GM10266 (cell line): ENCODE measurements at regions not wholly inside any gene's neighbourhood (a gene's known extent, or its start where the extent isn't known, plus 50 kb on each side); places are given as distances from the start of the nearest gene placed in this dataset.

Experiments
- DNase-seq: peaks from one replicate; pipeline ENCODE4 v3.0.0; 2012; ENCODE audit errors: extremely low spot score
- TF ChIP-seq, protein P1 (sequence below): IDR thresholded peaks from 2 replicates; pipeline ENCODE4 v1.5.1; 2012; ENCODE audit warnings: mild to moderate bottlenecking, low read depth; ENCODE audit not compliant: control insufficient read depth, insufficient read depth; ENCODE audit errors: missing control alignments

- DNase-seq: no peak
- TF ChIP-seq, protein P1, sequence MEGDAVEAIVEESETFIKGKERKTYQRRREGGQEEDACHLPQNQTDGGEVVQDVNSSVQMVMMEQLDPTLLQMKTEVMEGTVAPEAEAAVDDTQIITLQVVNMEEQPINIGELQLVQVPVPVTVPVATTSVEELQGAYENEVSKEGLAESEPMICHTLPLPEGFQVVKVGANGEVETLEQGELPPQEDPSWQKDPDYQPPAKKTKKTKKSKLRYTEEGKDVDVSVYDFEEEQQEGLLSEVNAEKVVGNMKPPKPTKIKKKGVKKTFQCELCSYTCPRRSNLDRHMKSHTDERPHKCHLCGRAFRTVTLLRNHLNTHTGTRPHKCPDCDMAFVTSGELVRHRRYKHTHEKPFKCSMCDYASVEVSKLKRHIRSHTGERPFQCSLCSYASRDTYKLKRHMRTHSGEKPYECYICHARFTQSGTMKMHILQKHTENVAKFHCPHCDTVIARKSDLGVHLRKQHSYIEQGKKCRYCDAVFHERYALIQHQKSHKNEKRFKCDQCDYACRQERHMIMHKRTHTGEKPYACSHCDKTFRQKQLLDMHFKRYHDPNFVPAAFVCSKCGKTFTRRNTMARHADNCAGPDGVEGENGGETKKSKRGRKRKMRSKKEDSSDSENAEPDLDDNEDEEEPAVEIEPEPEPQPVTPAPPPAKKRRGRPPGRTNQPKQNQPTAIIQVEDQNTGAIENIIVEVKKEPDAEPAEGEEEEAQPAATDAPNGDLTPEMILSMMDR: no peak
Observed at GRCh38 chr14:98466807-98467206, 805.2 kb downstream of the BCL11B start.

DNA sequence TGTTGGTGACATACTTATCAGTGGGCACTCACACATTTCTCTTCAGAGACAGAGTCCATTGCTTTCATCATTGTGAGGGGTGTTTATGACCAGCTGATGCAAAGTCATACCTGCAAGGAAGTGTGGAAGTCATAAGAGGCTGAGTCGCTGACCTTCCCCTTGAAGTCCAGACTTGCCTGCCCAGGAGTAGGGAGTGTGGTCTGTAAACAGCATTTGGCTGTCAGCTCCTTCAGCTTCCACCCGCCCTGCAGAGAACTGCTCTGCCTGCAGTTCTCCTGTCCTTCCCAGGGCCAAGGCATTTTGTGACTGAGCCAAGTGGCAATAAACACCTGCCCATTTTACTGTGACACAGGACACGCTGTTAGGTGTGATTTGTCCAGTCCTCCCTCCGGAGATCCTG lies 801.3 kb downstream of the BCL11B start:
- TF ChIP-seq, protein P1: no peak
- DNase-seq: no peak

DNA sequence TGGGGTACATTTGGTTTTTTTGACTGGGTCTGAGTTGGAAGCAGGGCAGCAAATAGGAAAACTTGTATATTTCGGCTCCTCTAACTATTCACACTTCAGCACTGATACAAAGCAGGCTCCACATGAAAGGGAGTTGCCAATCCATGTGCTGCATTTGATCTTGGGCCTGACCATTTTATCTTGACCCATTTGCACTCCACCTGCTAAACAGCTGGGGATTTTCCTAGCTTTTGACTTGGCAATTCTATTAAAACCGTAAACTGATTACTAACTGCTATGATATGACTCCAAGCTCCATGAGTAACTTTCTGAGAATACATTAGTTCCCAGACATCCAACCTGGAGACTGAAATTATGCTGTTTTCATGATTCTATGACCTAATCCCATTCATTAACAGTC lies 797.1 kb downstream of the BCL11B start:
- no peak for DNase-seq
- TF ChIP-seq, protein P1: no peak

- no peak for DNase-seq
- TF ChIP-seq, protein P1: no peak
Observed at GRCh38 chr14:98477935-98478334, 794.1 kb downstream of the BCL11B start.

DNA sequence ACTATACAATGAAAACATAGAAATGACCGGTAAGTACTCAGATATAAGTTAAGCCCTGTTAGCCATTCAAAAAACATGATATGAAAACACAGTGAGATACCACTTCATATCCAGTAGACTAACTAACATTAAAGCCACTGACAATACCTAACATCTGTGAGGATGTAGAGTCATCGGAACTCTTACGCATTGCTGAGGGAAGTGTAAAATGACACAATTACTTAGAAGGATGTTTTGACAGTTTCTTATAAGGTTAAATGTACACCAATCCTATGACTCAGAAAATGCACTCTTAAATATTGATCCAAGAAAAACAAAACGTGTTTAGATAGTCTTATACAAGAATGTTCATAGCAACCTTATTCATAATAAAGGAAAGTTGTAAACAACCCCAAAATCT lies 782.9 kb downstream of the BCL11B start:
- DNase-seq: no peak
- TF ChIP-seq, protein P1: no peak

GRCh38 chr14:98494582-98494981 lies 777.4 kb downstream of the BCL11B start:
- TF ChIP-seq, protein P1: no peak

GRCh38 chr14:98498019-98498885 lies 773.7 kb downstream of the BCL11B start:
- TF ChIP-seq, protein P1: no peak
- no peak for DNase-seq

More at GRCh38 chr14:98494582-98494981, 777.4 kb downstream of the BCL11B start:
- no peak for DNase-seq
